ENCODE measurements at regions not wholly inside any gene's neighbourhood (a gene's known extent, or its start where the extent isn't known, plus 50 kb on each side); places are given as distances from the start of the nearest gene placed in this dataset.

DNA sequence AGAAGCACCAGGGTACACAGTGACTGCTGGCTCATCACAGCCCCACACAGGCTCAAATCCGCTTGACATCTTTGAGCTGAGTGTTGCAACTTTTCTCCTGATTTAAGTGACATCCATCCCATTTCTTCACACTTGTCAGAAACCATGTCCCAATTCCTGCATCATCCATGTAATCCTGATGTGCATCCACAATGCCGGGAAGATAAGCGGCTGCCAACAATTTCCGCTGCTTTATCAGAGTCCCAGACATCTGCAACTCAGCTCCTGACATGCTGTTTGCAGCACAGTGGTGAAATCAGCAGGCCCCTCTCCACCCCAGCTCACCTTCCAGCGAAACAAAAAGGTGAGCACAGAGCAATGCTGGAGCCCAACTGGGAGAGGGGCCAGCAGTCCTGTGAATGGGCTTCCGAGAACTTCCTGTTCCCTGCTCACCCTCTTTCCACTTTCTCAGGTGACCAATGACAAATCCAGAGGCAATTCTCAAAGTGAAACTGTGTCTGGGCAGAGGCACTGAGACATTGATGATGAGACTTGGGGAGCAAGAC lies 581.0 kb downstream of the AJAP1 start:
- TF ChIP-seq, protein P1, sequence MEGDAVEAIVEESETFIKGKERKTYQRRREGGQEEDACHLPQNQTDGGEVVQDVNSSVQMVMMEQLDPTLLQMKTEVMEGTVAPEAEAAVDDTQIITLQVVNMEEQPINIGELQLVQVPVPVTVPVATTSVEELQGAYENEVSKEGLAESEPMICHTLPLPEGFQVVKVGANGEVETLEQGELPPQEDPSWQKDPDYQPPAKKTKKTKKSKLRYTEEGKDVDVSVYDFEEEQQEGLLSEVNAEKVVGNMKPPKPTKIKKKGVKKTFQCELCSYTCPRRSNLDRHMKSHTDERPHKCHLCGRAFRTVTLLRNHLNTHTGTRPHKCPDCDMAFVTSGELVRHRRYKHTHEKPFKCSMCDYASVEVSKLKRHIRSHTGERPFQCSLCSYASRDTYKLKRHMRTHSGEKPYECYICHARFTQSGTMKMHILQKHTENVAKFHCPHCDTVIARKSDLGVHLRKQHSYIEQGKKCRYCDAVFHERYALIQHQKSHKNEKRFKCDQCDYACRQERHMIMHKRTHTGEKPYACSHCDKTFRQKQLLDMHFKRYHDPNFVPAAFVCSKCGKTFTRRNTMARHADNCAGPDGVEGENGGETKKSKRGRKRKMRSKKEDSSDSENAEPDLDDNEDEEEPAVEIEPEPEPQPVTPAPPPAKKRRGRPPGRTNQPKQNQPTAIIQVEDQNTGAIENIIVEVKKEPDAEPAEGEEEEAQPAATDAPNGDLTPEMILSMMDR (IDR thresholded peaks at IDR 0.05 in 4 of 5, conservative IDR thresholded peaks at IDR 0.05 in 1 of 5): no peak
- TF ChIP-seq POLR2A (IDR thresholded peaks at IDR 0.05): no peak

Measured in gastrocnemius medialis (tissue), 4 donors.